GM12873 (cell line): ENCODE measurements at regions not wholly inside any gene's neighbourhood (a gene's known extent, or its start where the extent isn't known, plus 50 kb on each side); places are given as distances from the start of the nearest gene placed in this dataset.

Experiments used
- TF ChIP-seq, protein P1 (sequence below): IDR thresholded peaks from 2 replicates; pipeline ENCODE4 v1.5.1; 2012; ENCODE audit warnings: low read depth, mild to moderate bottlenecking, moderate library complexity, low read length, control low read depth; ENCODE audit not compliant: insufficient read depth; ENCODE audit errors: missing control alignments

DNA sequence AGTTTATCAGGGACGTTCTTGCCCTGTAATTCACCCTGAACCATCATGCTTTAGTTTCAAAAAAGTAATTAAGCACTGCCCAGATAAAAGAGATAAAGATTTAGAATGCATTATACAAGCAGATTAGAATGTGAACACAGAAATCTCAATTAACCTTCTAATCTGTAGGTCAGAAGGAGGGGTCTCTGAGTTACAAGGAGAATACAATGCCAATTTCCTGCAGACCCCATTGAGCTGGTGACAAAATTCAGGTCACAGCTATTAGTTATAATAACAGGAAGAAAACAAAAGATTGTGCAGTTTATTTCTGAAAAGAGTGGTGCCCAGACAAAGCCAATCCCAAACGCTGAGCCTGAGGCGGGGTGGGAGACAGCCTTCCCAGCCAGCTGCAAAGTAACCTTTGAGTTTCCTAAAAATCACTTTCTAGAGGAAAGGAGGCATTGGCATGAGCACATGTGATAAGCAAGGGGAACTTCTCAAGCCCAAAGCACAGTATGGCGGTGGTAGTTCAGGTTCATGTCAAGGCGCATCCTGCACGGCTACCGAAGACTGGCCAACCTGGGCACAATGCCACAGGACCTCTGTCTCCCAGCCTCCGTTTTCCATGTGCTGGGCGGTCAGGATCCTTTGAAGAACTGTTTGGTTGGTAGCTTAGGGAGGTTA is 192.5 kb downstream of the TTLL2 start:
- TF ChIP-seq, protein P1, sequence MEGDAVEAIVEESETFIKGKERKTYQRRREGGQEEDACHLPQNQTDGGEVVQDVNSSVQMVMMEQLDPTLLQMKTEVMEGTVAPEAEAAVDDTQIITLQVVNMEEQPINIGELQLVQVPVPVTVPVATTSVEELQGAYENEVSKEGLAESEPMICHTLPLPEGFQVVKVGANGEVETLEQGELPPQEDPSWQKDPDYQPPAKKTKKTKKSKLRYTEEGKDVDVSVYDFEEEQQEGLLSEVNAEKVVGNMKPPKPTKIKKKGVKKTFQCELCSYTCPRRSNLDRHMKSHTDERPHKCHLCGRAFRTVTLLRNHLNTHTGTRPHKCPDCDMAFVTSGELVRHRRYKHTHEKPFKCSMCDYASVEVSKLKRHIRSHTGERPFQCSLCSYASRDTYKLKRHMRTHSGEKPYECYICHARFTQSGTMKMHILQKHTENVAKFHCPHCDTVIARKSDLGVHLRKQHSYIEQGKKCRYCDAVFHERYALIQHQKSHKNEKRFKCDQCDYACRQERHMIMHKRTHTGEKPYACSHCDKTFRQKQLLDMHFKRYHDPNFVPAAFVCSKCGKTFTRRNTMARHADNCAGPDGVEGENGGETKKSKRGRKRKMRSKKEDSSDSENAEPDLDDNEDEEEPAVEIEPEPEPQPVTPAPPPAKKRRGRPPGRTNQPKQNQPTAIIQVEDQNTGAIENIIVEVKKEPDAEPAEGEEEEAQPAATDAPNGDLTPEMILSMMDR: no peak

DNA sequence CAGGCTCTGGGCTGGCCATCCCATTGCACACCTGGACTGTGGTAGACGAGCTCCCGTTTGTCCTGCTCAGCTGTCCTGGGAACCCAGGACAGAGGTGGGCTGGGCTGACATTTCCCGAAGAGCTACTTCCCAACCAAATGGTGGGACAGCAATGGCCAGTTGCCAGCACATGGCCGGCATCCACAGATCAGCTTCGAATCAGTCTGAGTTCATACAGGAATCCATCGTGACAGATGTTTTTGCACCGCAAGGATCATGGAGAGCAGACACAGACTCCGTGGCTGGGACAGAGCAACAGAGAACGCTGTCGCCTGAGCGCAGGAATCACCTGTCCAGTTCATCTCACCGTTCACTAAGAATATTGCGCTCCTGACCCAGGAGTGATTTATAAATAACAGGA is 198.5 kb downstream of the TTLL2 start:
- TF ChIP-seq, protein P1: no peak

DNA sequence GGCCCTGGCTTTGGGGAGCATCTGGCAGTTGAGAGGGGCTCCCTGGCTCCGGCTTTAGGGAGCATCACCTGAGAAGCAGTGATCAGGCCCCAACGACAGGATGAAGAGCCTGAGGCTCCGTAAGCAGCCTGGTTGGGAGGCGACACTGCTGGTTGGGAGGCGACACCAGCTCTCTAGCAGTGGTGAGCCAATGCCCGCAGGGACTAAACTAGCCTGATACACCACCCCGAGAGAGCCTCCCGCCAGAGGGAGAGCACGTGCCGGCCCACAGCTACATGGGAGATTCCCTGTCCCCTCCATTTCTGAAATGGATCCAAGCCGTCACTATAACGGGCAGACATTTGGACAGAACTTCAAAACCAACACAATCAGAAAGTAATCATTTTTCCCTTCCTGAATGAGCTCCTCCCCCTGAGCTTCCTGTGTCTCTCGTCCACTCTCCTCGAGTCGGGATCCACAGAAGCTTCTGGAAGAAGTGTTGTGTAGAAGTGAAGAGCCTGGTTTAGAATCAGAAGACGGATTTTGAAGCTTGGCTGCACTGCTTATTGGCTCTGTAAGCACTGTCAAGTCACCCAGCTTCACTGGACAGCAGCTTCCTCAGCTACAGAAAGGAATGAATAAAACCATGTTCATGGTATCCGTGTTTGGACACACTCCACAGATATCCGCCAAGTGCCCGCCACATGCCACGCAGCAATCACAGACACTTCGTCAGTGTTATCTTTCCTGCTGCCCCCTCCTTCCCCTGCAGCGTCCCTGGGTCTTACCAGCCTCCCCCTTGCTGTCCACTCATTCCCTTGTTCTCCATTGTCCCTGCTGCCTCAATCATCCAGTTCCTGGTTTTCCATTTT is 199.6 kb downstream of the TTLL2 start:
- TF ChIP-seq, protein P1: no peak

DNA sequence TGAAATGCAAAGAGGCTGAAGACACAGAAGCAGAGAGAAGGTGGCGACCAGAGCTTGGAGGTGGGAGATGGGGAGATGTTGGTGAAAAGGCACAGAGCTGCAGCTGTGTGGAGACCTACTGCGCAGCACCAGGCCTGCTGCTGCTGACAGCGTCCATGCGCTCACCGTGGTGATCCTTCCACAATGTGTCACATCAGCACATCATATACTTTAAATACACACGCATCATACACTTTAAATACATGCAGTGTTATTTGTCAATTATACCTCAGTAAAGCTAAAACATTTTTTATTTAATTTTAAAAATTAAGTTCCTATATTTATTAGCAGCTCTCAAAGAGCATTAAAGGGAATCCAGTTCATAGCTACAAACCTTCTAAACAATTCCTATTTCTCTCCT is 200.9 kb downstream of the TTLL2 start:
- TF ChIP-seq, protein P1: no peak

DNA sequence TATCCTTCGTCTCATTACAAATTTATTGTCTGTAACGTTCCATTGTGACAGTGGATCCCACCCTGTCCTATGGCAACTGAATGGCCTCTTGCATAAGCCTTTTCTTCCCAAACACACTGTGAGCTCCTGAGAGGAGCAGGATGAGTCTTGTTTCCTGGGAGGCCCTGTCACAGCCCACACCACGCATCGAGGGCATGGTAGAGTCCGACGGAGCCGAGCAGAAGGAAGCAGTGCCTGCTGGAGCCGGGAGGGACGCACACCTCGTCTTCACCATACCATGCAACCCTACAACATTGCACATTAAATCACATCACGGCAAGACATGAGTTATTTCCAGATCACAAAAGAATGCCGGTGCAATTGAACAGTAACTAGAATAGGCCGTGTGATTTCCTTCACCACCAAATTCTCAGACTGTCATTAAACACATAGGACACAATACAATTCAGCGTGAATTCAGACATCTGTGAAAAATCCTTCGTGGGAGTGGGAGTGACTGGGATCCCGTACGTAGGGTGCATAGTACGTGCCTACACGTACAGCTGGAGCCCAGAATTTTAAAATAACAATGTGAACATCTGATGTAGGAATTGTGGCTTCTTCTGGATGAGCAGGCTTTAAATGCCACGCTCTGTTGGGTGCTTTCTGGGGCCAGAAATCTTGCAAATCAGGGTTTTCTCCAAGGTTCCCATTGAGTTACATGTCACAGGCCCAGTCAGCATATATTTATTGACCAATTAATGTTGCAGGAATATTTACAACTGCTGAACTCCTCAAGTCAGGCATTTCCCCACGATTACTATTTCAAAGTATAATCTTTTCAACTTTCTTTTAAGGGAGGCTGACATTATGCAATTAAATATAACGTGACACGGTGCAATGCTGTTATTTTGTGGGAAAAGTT is 201.8 kb downstream of the TTLL2 start:
- TF ChIP-seq, protein P1: no peak

DNA sequence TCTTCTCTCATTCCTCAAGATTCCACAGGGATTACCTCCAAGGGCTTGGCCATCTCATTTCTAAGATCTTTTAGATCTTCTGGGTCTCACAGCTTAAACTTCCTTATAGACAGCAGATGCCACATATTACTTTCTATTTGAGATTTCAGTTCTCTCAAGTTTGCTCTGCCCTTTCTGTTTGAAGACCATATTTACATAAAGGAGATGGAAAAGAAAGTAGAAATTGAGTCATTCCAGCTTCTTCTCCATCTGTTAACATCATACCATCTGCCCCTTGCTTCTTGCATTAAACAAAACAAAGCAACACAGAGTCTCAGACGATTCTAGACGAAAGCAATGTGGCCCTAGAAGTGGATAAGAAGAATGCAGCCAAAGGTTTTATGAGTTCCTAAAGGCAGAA is 203.4 kb downstream of the TTLL2 start:
- TF ChIP-seq, protein P1: no peak

DNA sequence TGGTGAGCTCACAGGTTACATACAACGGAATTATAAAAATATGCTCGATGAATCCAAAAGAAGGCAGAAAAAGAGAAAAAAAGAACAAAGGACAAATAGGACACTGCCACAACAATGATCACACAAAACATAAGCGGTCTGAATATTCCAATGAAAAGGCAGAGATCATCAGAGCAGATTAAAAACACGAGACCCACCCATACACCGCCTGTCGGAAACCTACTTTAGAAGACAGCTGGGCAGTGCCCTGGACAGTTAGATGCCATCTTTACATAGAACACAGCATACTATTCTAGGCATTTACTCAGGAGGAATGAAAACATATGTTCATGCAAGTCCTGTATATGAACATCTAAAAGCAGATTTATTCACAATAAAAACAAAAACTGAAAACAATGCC is 204.1 kb downstream of the TTLL2 start:
- TF ChIP-seq, protein P1: no peak
